CD14-positive monocyte (primary cell): ENCODE measurements at regions not wholly inside any gene's neighbourhood (a gene's known extent, or its start where the extent isn't known, plus 50 kb on each side); places are given as distances from the start of the nearest gene placed in this dataset.

ENCODE experiments used
- DNase-seq, 3 donors: peaks; one replicate each; pipeline ENCODE4 v3.0.0-alpha.2; 2011 to 2022
- H2AFZ ChIP-seq: 2 replicates; pipeline ENCODE4 v1.6.0; 2012; ENCODE audit warnings: mild to moderate bottlenecking, low read depth, low read length, inconsistent platforms; ENCODE audit not compliant: insufficient read depth, poor library complexity, severe bottlenecking
- H3K27ac ChIP-seq, 2 donors: 1 replicate in 1 of 2; 2 replicates in 1 of 2; pipeline ENCODE4 v1.5.1; 2012 to 2013; ENCODE audit warnings: low read length in 2 of 2, control low read depth in 1 of 2, inconsistent platforms in 1 of 2, low read depth in 1 of 2, mild to moderate bottlenecking in 1 of 2
- H3K27me3 ChIP-seq, 2 donors: one replicate each; pipeline versions ENCODE4 v1.6.0 to v1.6.1; 2011 to 2013; ENCODE audit warnings: low read length in 2 of 2; ENCODE audit not compliant: control insufficient read depth in 2 of 2, insufficient read depth in 2 of 2
- H3K36me3 ChIP-seq, 2 donors: replicated peaks in 1 of 2; 1 replicate in 1 of 2; 2 replicates in 1 of 2; pipeline versions ENCODE4 v1.5.1 to v1.6.1; 2012 to 2013; ENCODE audit warnings: low read length in 2 of 2, control low read depth in 1 of 2, inconsistent platforms in 1 of 2, mild to moderate bottlenecking in 1 of 2; ENCODE audit not compliant: insufficient read depth in 2 of 2, control insufficient read depth in 1 of 2
- H3K4me1 ChIP-seq, 2 donors: 1 replicate in 1 of 2; 2 replicates in 1 of 2; pipeline versions ENCODE4 v1.5.1 to v1.6.1; 2012 to 2013; ENCODE audit warnings: low read length in 2 of 2, control low read depth in 1 of 2, inconsistent platforms in 1 of 2, mild to moderate bottlenecking in 1 of 2, moderate library complexity in 1 of 2; ENCODE audit not compliant: insufficient read depth in 2 of 2, control insufficient read depth in 1 of 2
- H3K4me2 ChIP-seq: replicated peaks from 2 replicates; pipeline ENCODE3; 2012; ENCODE audit warnings: low read length, moderate library complexity, mild to moderate bottlenecking; ENCODE audit not compliant: poor library complexity, severe bottlenecking; ENCODE audit errors: extremely low read depth
- H3K4me3 ChIP-seq, 3 experiments: fragments of 200-600 bp in 1 of 3; sonication (generic) in 1 of 3; replicated peaks in 1 of 3; 1 replicate in 2 of 3; 2 replicates in 1 of 3; pipeline ENCODE4 v1.5.1; 2011 to 2013; ENCODE audit warnings: low read length in 3 of 3, mild to moderate bottlenecking in 3 of 3, control low read depth in 2 of 3, low read depth in 2 of 3, inconsistent platforms in 1 of 3, moderate library complexity in 1 of 3
- H3K79me2 ChIP-seq: 2 replicates; pipeline ENCODE4 v1.6.0; 2012; ENCODE audit warnings: mild to moderate bottlenecking, control low read depth, inconsistent platforms, low read length, moderate library complexity; ENCODE audit not compliant: insufficient read depth
- H3K9ac ChIP-seq: 2 replicates; pipeline ENCODE4 v1.6.0; 2017; ENCODE audit warnings: low read length, mild to moderate bottlenecking; ENCODE audit not compliant: insufficient read depth, poor library complexity, severe bottlenecking
- H3K9me3 ChIP-seq, 2 donors: replicated peaks in 1 of 2; 1 replicate in 1 of 2; 2 replicates in 1 of 2; pipeline versions ENCODE4 v1.5.1 to v1.6.1; 2012 to 2013; ENCODE audit warnings: low read length in 2 of 2, control low read depth in 1 of 2; ENCODE audit not compliant: control insufficient read depth in 1 of 2, insufficient read depth in 1 of 2
- H4K20me1 ChIP-seq: 2 replicates; pipeline ENCODE4 v1.6.0; 2012; ENCODE audit warnings: mild to moderate bottlenecking, low read length, control low read depth, moderate library complexity; ENCODE audit not compliant: insufficient read depth
- H3K27ac Mint-ChIP-seq, 7 donors: one replicate each; pipeline ENCODE4 v1.8.0; 2020; ENCODE audit warnings: mild to moderate bottlenecking in 7 of 7, mixed read lengths in 7 of 7, moderate library complexity in 6 of 7, inconsistent platforms in 2 of 7
- H3K27me3 Mint-ChIP-seq, 3 donors: one replicate each; pipeline ENCODE4 v1.8.0; 2021 to 2022; ENCODE audit warnings: low read depth in 3 of 3, mild to moderate bottlenecking in 3 of 3, mixed read lengths in 3 of 3, moderate library complexity in 3 of 3, inconsistent platforms in 1 of 3
- H3K36me3 Mint-ChIP-seq, 2 donors: one replicate each; pipeline ENCODE4 v1.8.0; 2020; ENCODE audit warnings: mixed read lengths in 2 of 2, inconsistent platforms in 1 of 2, mild to moderate bottlenecking in 1 of 2
- H3K4me1 Mint-ChIP-seq: one replicate; pipeline ENCODE4 v1.8.0; 2020; ENCODE audit warnings: mild to moderate bottlenecking, mixed read lengths
- H3K4me3 Mint-ChIP-seq, 2 donors: one replicate each; pipeline ENCODE4 v1.8.0; 2020; ENCODE audit warnings: mild to moderate bottlenecking in 2 of 2, mixed read lengths in 2 of 2, moderate library complexity in 1 of 2
- H3K9me3 Mint-ChIP-seq, 7 donors: one replicate each; pipeline ENCODE4 v1.8.0; 2020 to 2022; ENCODE audit warnings: mixed read lengths in 7 of 7, mild to moderate bottlenecking in 6 of 7, moderate library complexity in 6 of 7, inconsistent platforms in 2 of 7
- WGBS: methylation state at CpG from one replicate; pipeline ENCODE4 v1.1.5; 2013; ENCODE audit warnings: missing lambda C conversion rate; ENCODE audit not compliant: insufficient coverage; 5-methylcytosine and 5-hydroxymethylcytosine counted together
- intact Hi-C, 2 donors: fragments of 100-400 bp; cut with micrococcal nuclease; formaldehyde crosslinking; loops; one replicate each; pipeline versions ENCODE4 v1.15.0 to v1.15.1; 2023
- TF ChIP-seq, protein P1 (sequence below): fragments of 200-600 bp; IDR thresholded peaks from one replicate; pipeline ENCODE4 v1.8.0; 2022; ENCODE audit warnings: antibody characterized with exemption, mild to moderate bottlenecking

DNA sequence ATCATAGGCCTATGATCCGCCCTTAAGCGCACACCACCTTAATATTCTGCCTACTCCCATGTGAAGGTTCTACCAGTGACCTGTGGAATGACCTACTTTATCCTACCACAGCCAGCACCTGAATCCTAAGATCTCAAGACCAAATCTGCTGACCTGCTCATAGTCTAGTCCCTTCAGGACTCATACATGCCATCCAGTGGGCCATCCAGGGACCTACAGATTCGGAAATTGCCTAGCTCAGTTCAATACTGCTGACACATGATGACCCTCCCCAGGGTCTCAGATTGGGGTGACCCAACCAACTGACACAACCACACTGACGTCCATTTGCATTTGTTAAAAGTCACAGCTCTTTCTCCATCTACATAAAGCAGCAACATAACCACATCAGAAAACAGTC is 443.8 kb upstream of the ST8SIA4 start:
- H3K4me1 ChIP-seq = no peaks in the 10 kb centered on the region
- no peak overlapping the region for H3K4me2 ChIP-seq
- intact Hi-C loops = no loop called here
- no peaks in the 10 kb centered on the region for H3K27me3 ChIP-seq
- no peaks in the 10 kb centered on the region for H4K20me1 ChIP-seq
- no peak overlapping the region for H3K9ac ChIP-seq
- Mint-ChIP-seq H3K36me3 (no peaks in the 10 kb centered on the region), H3K9me3 (peaks cover 4 to 24% (median 15%) of the 10 kb centered on the region in 7 donors), H3K27me3 (no peaks in the 10 kb centered on the region), H3K4me1 (no peaks in the 10 kb centered on the region), H3K4me3 (no peak overlapping the region), H3K27ac (no peak overlapping the region)
- no peaks in the 10 kb centered on the region for H3K79me2 ChIP-seq
- no peak overlapping the region for H3K27ac ChIP-seq
- WGBS = 90% methylated on average over 4 of the region's 4 CpGs
- H3K4me3 ChIP-seq = no peak overlapping the region
- H2AFZ ChIP-seq = no peak overlapping the region
- no peak for DNase-seq
- peaks cover 13 to 18% of the 10 kb centered on the region in 2 donors for H3K9me3 ChIP-seq
- TF ChIP-seq, protein P1, sequence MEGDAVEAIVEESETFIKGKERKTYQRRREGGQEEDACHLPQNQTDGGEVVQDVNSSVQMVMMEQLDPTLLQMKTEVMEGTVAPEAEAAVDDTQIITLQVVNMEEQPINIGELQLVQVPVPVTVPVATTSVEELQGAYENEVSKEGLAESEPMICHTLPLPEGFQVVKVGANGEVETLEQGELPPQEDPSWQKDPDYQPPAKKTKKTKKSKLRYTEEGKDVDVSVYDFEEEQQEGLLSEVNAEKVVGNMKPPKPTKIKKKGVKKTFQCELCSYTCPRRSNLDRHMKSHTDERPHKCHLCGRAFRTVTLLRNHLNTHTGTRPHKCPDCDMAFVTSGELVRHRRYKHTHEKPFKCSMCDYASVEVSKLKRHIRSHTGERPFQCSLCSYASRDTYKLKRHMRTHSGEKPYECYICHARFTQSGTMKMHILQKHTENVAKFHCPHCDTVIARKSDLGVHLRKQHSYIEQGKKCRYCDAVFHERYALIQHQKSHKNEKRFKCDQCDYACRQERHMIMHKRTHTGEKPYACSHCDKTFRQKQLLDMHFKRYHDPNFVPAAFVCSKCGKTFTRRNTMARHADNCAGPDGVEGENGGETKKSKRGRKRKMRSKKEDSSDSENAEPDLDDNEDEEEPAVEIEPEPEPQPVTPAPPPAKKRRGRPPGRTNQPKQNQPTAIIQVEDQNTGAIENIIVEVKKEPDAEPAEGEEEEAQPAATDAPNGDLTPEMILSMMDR = no peak
- no peaks in the 10 kb centered on the region for H3K36me3 ChIP-seq

DNA sequence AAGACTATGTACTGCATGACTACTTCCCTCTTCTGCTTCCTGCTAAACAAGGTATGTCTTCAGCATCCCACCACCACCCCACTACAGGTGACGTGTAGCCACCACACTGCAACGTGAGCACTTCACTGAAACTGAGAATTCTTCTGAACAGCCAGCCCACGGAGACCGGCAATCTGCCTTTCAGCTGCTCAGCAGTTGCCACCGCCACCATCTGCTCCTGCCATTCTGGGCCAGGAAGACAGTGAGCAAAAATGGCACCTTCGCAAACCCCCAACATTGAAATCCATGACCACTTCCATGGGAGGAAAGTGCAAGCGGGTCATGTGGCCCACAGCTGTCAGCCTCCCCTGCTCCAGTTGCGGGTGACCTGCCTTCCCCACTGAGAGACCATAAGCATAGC is 443.4 kb upstream of the ST8SIA4 start:
- Histone ChIP-seq H3K9me3 (peaks cover 13 to 18% of the 10 kb centered on the region in 2 donors), H3K36me3 (no peaks in the 10 kb centered on the region), H3K79me2 (no peaks in the 10 kb centered on the region), H2AFZ (no peak overlapping the region), H3K27me3 (no peaks in the 10 kb centered on the region), H4K20me1 (no peaks in the 10 kb centered on the region), H3K27ac (no peak overlapping the region), H3K4me3 (no peak overlapping the region), H3K4me1 (no peaks in the 10 kb centered on the region), H3K9ac (no peak overlapping the region), H3K4me2 (no peak overlapping the region)
- no peaks in the 10 kb centered on the region for H3K4me1 Mint-ChIP-seq
- 97% methylated on average over 8 of the region's 8 CpGs for WGBS
- H3K9me3 Mint-ChIP-seq = peaks cover 4 to 21% (median 15%) of the 10 kb centered on the region in 7 donors
- no peak overlapping the region for H3K4me3 Mint-ChIP-seq
- no peak for DNase-seq
- TF ChIP-seq, protein P1 = no peak
- H3K36me3 Mint-ChIP-seq = no peaks in the 10 kb centered on the region
- intact Hi-C loops = no loop called here
- H3K27me3 Mint-ChIP-seq = no peaks in the 10 kb centered on the region
- H3K27ac Mint-ChIP-seq = no peak overlapping the region
